GM23248 (cell line): ENCODE measurements at regions not wholly inside any gene's neighbourhood (a gene's known extent, or its start where the extent isn't known, plus 50 kb on each side); places are given as distances from the start of the nearest gene placed in this dataset.

Experiments
- DNase-seq: peaks from one replicate; pipeline ENCODE4 v3.0.0-alpha.2; 2015
- H2AFZ ChIP-seq: fragments of 200-600 bp; sonication (generic); 2 replicates; pipeline ENCODE4 v1.6.1; 2016; ENCODE audit warnings: antibody characterized with exemption
- H3F3A ChIP-seq: fragments of 200-600 bp; sonication (generic); 2 replicates; pipeline ENCODE4 v1.6.1; 2016; ENCODE audit warnings: mild to moderate bottlenecking, antibody characterized with exemption, mixed run types; ENCODE audit not compliant: insufficient read depth
- H3K27ac ChIP-seq: fragments of 200-600 bp; sonication (generic); 2 replicates; pipeline ENCODE4 v1.5.1; 2016; ENCODE audit warnings: mild to moderate bottlenecking
- H3K27me3 ChIP-seq: fragments of 200-600 bp; sonication (generic); replicated peaks from 2 replicates; pipeline ENCODE4 v1.6.1; 2016; ENCODE audit warnings: mild to moderate bottlenecking; ENCODE audit not compliant: insufficient read depth
- H3K36me3 ChIP-seq: fragments of 200-600 bp; sonication (generic); 2 replicates; pipeline ENCODE4 v1.6.1; 2016; ENCODE audit warnings: low read depth, mild to moderate bottlenecking
- H3K4me1 ChIP-seq: fragments of 200-600 bp; sonication (generic); 2 replicates; pipeline ENCODE4 v1.6.1; 2016; ENCODE audit warnings: mild to moderate bottlenecking; ENCODE audit not compliant: insufficient read depth
- H3K4me2 ChIP-seq: fragments of 200-600 bp; sonication (generic); one replicate; pipeline ENCODE4 v1.6.1; 2016; ENCODE audit warnings: mild to moderate bottlenecking; ENCODE audit not compliant: unreplicated experiment
- H3K4me3 ChIP-seq: fragments of 200-600 bp; sonication (generic); 2 replicates; pipeline ENCODE4 v1.5.1; 2016; ENCODE audit warnings: mild to moderate bottlenecking
- H3K79me2 ChIP-seq: fragments of 200-600 bp; sonication (generic); 2 replicates; pipeline ENCODE4 v1.6.1; 2016; ENCODE audit warnings: mild to moderate bottlenecking; ENCODE audit not compliant: insufficient read depth
- H3K9ac ChIP-seq: fragments of 200-600 bp; sonication (generic); 2 replicates; pipeline ENCODE4 v1.6.1; 2016; ENCODE audit warnings: mild to moderate bottlenecking
- H3K9me2 ChIP-seq: fragments of 200-600 bp; sonication (generic); 2 replicates; pipeline ENCODE4 v1.6.1; 2016; ENCODE audit warnings: mixed run types, mild to moderate bottlenecking, moderate library complexity; ENCODE audit not compliant: insufficient read depth
- H3K9me3 ChIP-seq: fragments of 200-600 bp; sonication (generic); one replicate; pipeline ENCODE4 v1.6.1; 2017; ENCODE audit warnings: low read depth
- H4K20me1 ChIP-seq: fragments of 200-600 bp; sonication (generic); 2 replicates; pipeline ENCODE4 v1.6.0; 2016; ENCODE audit not compliant: insufficient read depth
- EZH2 ChIP-seq: fragments of 200-600 bp; sonication (generic); IDR thresholded peaks from 2 replicates; pipeline ENCODE4 v1.6.1; 2018; ENCODE audit warnings: antibody characterized with exemption, mild to moderate bottlenecking; ENCODE audit not compliant: insufficient read depth, poor library complexity, severe bottlenecking
- EZH2phosphoT487 ChIP-seq: fragments of 200-600 bp; sonication (generic); IDR thresholded peaks from 2 replicates; pipeline ENCODE4 v1.6.1; 2018; ENCODE audit warnings: antibody characterized with exemption, moderate library complexity, mild to moderate bottlenecking, low read depth; ENCODE audit not compliant: insufficient read depth
- WGBS, 2 experiments: methylation state at CpG; one replicate each; pipeline ENCODE4 v1.1.6; 2015 to 2017; ENCODE audit warnings: low lambda C conversion rate in 2 of 2, low coverage in 1 of 2; ENCODE audit errors: missing lambda C conversion rate in 2 of 2; 5-methylcytosine and 5-hydroxymethylcytosine counted together
- in situ Hi-C: fragments of 300-500 bp; cut with MboI; formaldehyde crosslinking; loops from 2 replicates; pipeline ENCODE4 v1.15.0; 2020

DNA sequence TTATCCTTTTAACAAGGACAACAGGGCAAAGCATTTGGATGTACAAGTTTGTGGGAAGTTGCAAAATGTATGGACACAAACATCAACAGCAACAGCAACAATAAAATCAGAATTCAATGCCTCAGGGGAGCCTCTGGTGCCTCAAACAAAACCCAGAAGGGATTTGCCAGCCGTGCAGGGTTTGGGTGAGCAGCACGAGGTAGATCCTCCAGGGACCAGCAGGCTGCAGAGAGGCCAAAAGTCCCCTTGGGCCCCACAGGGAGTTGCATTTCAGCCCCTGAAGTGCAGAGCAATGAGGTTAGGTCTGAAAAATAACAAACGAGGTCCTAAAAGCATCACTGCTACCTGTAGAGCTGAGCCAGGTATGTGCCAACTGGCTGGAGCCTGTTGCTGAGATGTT, 51.7 kb upstream of the CPXM2 start:
- 73 to 85% methylated on average over 3 of the region's 3 CpGs for WGBS, 2 experiments
- in situ Hi-C loops = no loop called here
- DNase-seq = no peak
- no peaks in the 10 kb centered on the region for H3K9me3 ChIP-seq
- no peaks in the 10 kb centered on the region for H3K36me3 ChIP-seq
- H3K27me3 ChIP-seq = no peaks in the 10 kb centered on the region
- no peak for TF ChIP-seq EZH2phosphoT487
- H2AFZ ChIP-seq = no peak overlapping the region
- no peak overlapping the region for H3K9ac ChIP-seq
- H3K4me1 ChIP-seq = no peaks in the 10 kb centered on the region
- 0 out of 2 replicates have a peak, but pooled peaks cover 5% of the 10 kb centered on the region for H3F3A ChIP-seq
- no peaks in the 10 kb centered on the region for H3K9me2 ChIP-seq
- no peak overlapping the region for H3K27ac ChIP-seq
- no peaks in the 10 kb centered on the region for H4K20me1 ChIP-seq
- H3K4me2 ChIP-seq = no peak overlapping the region
- H3K4me3 ChIP-seq = no peak overlapping the region
- H3K79me2 ChIP-seq = no peaks in the 10 kb centered on the region

DNA sequence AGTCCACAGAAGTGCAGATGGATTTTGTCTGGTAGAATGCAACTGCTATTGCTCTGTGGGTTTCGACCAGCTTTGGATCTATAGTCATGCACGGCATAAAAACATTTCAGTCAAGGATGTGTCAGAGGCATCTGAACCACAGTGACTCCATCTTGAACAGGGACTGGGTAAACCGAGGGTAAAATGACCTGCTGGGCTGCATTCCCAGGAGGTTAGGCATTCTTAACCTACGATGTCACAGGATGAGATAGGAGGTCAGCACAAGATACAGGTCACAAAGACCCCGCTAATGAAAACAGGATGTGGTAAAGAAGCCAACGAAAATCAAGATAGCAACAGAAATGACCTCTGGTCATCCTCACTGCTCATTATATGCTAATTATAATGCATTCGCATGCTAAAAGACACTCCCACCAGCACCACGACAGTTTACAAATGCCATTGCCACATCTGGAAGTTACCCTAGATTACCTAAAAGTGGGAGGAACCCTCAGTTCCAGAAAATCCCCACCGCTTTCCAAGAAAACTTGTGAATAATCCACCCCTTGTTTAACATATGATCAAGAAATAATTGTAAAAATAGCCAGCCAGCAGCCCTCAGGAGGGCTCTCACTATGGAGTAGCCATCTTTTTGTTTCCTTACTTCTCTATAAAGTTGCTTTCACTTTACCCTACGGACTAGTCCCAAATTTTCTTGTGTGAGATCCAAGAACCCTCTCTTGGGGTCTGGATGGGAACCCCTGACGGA, 50.7 kb upstream of the CPXM2 start:
- TF ChIP-seq EZH2 = no peak
- no peak for TF ChIP-seq EZH2phosphoT487
- Histone ChIP-seq H3F3A (0 out of 2 replicates have a peak, but pooled peaks cover 5% of the 10 kb centered on the region), H3K9ac (no peak overlapping the region), H3K9me2 (no peaks in the 10 kb centered on the region), H3K4me3 (no peak overlapping the region), H3K27me3 (no peaks in the 10 kb centered on the region), H2AFZ (no peak overlapping the region), H3K27ac (no peak overlapping the region), H3K36me3 (no peaks in the 10 kb centered on the region), H3K79me2 (no peaks in the 10 kb centered on the region), H3K4me2 (no peak overlapping the region), H3K9me3 (no peaks in the 10 kb centered on the region), H3K4me1 (no peaks in the 10 kb centered on the region), H4K20me1 (no peaks in the 10 kb centered on the region)
- DNase-seq = no peak
- in situ Hi-C loops = no loop called here
- WGBS, 2 experiments = 59 to 62% methylated on average over 11 of the region's 11 CpGs
